ENCODE measurements at regions not wholly inside any gene's neighbourhood (a gene's known extent, or its start where the extent isn't known, plus 50 kb on each side); places are given as distances from the start of the nearest gene placed in this dataset.
"Not testable (repeated sequence)": the region's sequence is repeated elsewhere in the genome, so short reads cannot be mapped to it uniquely, and the experiment has no call there.

GRCh38 chr11:16528639-16529038, 172.3 kb upstream of the SOX6 start:
- DNase-seq: no peak

DNA sequence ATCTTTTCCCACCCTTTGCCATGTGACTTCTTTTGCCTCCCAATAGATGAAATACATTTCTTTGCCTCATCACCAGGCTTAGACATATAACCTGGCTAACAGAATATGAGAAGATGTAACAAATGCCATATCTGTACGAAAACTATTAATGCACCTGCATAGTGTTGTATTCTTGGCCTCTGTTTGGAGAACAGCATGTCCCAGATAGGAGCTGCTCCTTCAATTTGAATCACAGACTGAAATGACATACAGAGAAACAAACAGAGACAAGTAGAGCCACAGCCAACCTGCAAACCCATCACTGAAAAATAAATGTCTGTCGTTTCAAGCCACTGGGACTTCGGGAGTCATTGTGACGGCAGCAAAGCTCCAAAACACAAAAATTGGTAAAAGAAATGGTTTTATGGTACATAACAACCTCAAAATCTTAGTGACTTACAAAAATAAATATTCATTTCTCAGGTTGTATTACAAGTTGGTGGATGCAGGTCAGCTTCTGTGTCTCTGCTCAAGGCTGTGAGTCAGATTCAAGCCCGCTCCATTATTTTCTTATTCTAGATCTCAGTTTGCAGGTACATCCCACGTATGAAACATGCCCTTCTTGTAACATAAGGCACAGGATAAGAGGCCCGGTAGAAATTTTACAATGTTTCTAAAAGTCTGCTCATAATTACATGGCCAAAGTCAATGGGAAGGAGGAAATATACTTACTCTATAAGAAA, 171.3 kb upstream of the SOX6 start:
- no peak for DNase-seq

- DNase-seq: no peak
Observed at GRCh38 chr11:16526947-16527346, 170.6 kb upstream of the SOX6 start.

- DNase-seq: not testable (repeated sequence)
Observed at GRCh38 chr11:16520713-16521112, 164.4 kb upstream of the SOX6 start.

- DNase-seq: no peak
Observed at GRCh38 chr11:16512899-16513241, 156.5 kb upstream of the SOX6 start.

GRCh38 chr11:16512198-16512898, 156.0 kb upstream of the SOX6 start:
- DNase-seq: no peak

DNA sequence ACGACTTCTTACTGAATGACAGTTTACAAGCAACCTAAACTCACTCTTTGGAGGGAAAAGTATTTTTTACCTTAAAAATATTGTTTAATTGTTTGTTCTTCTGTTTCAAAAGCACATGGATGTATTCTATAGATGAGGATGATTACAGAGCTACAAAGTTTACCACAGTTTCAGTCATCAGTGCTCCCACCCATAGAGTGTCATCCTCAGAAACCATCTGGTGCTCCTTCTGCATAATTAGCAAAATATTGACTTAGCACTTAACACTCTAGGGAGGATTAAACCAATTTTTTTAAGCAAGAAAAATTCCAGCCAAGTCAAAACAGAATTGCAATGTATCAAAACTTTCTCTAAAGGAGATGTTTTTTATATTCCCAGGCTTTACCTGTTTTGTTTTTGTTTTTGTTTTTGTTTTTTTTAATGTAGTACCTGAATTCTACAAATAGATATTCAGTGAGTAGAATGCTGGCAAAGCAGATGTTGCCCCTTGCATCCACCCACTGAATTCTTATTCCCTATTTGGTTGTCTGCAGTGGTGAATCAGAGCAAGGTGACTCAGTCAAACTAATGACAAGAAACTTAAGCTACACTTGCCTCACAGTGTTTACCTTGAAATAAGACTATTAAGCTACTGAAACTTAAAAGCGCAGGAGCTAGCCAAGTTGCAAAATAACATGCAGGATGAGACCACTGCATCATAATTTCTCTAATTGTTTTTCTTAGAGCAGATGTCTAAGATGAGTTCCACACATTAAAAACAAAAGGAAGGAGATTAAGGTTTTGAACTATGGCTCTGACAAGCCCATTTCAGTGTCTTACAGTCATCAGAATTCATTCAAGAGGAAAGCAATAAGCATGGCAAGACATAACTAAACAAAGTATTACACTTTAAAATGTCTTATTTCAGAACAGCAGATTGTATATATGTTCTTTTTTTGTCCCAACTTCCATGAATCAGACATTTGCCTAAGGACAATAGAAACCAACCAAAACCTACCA, 155.1 kb upstream of the SOX6 start:
- DNase-seq: no peak

GRCh38 chr11:16505481-16505880, 149.1 kb upstream of the SOX6 start:
- no peak for DNase-seq

- not testable (repeated sequence) for DNase-seq
Observed at GRCh38 chr11:16503891-16504290, 147.5 kb upstream of the SOX6 start.

- no peak for DNase-seq
Observed at GRCh38 chr11:16494918-16495691, 138.8 kb upstream of the SOX6 start.

GRCh38 chr11:16484434-16484833, 128.1 kb upstream of the SOX6 start:
- DNase-seq: no peak

- DNase-seq: no peak
Observed at GRCh38 chr11:16474659-16475058, 118.3 kb upstream of the SOX6 start.

DNA sequence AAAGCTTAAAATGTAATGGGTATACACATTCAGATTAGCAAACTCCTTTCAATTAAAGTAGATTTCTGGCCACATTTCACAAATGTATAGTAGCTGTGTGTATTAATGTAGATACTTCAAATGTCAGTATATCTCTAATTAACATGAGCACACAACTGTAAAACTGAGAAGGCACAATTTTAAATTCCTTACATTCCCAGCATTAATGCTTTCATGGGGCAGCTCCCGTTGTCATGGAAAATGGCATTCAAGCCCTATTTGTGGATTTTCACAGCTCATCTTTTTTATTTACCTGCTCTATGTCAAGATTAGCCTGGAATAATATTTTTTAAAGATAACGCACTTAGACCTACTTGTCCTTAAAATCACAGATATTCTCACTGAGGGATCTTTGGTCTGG, 113.6 kb upstream of the SOX6 start:
- no peak for DNase-seq

DNA sequence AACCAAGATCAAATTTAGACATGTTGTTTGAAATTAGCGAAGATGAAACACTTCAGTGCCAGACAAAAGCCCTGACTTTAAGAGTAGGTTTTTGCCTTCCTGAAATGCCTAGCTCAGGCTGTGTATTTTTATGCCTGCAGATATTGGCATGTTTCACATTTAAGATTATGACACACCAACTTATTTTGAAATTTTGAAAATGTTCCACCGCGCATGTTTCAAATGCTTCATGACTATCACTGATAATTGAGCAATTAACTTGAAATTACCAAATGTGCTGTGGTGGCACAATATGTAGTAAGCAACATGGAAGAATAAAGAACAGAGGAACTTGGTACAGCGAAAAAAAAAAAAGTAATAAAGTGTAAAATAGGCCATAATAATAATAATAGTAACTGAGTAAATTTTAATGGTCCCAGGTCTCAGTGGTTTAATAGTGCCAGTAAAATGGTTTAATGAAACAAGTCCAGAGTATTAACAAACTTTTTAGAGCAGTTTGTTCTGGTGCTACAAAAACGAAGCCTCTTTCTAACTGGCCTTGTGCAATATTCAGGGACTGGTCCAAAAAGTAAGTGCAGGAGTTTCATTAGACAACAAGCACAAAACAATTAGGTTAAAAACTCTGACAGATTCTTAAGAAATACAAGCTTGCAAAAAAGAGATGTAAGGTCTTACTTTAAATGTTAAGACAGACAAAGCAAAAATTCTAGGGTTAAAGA, 112.5 kb upstream of the SOX6 start:
- no peak for DNase-seq

- no peak for DNase-seq
Observed at GRCh38 chr11:16460508-16460907, 104.2 kb upstream of the SOX6 start.

DNA sequence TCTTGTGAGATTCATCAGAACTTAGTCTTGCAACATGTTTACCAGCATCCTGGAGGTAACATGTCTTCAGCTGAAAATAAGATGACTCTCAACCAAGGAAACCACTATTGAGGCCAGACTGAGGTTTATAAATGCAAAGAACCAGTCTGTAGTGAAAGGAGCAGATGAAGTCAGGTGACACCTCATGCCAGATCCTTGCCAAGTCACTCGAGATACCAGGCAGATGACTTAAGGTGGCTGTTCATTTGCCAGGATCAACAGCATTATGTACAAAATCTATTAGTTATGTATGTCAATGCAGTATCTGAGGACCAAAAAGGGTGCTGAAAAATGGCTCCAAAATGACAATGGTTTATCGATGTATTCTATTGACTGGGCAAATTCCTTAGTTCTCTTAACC, 100.0 kb upstream of the SOX6 start:
- no peak for DNase-seq

DNA sequence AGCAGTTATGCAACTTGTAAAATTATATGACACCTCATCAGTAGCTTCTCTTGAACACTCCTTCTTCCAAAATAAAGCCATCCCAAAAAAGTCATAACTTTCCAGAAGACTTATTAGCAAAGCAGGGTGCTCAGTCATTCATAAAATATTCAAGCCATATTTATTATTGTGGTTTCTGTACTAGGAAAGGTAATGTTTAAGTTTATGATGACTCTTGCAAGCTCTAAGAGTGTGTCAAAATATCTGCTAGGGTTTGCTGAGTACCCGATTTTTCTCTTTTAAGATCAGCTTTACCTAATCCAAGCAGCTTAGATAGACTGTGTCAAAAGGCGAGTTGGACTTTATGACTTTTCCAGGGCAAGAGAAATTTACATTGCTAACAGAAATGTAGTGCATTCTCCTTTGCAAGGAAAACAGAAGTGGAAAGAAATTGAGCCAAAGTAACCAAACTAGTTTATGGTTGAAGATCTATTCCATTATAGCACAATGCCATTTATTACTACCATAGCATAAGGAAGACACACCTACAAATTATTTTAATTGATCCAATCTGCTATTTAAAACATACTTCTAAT, 98.0 kb upstream of the SOX6 start:
- no peak for DNase-seq

- no peak for DNase-seq
Observed at GRCh38 chr11:16448123-16448717, 91.9 kb upstream of the SOX6 start.

- no peak for DNase-seq
Observed at GRCh38 chr11:16441461-16441860, 85.1 kb upstream of the SOX6 start.

- no peak for DNase-seq
Observed at GRCh38 chr11:16440136-16440535, 83.8 kb upstream of the SOX6 start.

DNA sequence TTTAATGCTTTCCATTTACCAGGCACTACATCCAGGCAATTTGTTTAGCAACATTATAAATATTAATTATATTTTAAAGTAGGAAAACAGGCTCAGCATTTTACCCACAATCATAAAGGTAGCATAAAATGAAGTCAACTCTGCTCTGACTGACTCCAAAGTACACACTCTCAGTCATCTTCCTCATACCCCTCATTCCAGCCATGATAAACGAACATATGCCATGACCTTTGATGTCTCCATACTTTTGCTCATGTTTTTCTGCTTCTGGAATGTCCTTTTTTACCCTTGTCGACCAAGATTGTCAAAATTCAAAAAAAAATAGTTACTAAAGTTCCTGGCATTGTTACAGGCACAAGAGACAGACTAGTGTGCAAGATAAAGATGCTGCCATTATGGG, 77.7 kb upstream of the SOX6 start:
- DNase-seq: no peak
